Breast epithelium (tissue), 3 donors: ENCODE measurements at regions not wholly inside any gene's neighbourhood (a gene's known extent, or its start where the extent isn't known, plus 50 kb on each side); places are given as distances from the start of the nearest gene placed in this dataset.

Experiments
- CTCF ChIP-seq, 3 donors: fragments of 450-650 bp; IDR thresholded peaks; one replicate each; pipeline ENCODE4 v1.5.1; 2016 to 2017; ENCODE audit warnings: antibody characterized with exemption in 3 of 3, mild to moderate bottlenecking in 3 of 3, moderate library complexity in 3 of 3
- POLR2AphosphoS5 ChIP-seq, 3 donors: sonication (generic); formaldehyde crosslinking; IDR thresholded peaks; one replicate each; pipeline ENCODE4 v1.6.1; 2017; ENCODE audit warnings: antibody characterized with exemption in 3 of 3

DNA sequence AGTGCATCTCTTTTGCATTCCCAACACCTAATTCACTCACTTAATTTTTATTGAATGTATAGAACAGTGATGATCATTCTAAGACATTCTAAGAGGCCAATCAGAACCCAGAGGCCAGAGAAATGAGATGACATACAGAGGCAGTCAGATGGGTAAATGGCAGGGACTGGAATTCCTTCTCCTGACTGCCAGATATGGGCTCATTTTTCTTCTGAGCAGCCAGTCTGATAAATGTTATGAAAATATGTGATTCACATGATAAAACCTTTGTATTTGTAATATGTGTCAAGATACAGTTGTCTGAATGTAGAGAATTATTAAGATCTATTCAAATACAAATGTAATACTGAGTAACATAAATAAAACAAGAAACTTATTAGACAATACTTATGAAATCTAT is 277.8 kb downstream of the EPM2A start:
- TF ChIP-seq POLR2AphosphoS5 (IDR thresholded peaks at IDR 0.05) (no peak), CTCF (IDR thresholded peaks at IDR 0.05) (no peak)
